22Rv1 (cell line): ENCODE measurements at regions not wholly inside any gene's neighbourhood (a gene's known extent, or its start where the extent isn't known, plus 50 kb on each side); places are given as distances from the start of the nearest gene placed in this dataset.

Experiments
- CTCF ChIP-seq: fragments of 450-650 bp; IDR thresholded peaks from 2 replicates; pipeline ENCODE4 v1.5.1; 2017; ENCODE audit warnings: mild to moderate bottlenecking
- ZFX ChIP-seq: fragments of 450-650 bp; IDR thresholded peaks from 2 replicates; pipeline ENCODE4 v1.6.1; 2017; ENCODE audit warnings: antibody characterized with exemption, borderline replicate concordance

DNA sequence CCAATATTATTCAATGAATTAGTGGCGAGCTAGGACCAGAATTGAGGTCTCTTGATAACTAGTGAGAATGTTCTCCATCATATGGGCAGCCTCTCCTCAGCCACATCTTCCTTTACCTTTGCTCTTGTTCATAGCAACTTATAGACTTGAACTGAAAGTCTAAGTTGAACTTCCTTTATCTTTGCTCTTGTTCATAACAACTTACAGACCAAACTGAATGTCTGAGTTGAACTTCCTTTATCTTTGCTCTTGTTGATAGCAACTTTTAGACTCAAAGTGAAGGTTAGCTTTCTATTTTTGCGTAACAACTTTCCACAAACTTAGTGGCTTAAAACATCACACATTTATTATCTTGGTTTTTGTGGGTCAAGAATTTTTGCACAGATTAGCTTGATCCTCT is 146.4 kb upstream of the C9orf72 start:
- TF ChIP-seq CTCF (no peak), ZFX (no peak)
